ENCODE measurements at regions not wholly inside any gene's neighbourhood (a gene's known extent, or its start where the extent isn't known, plus 50 kb on each side); places are given as distances from the start of the nearest gene placed in this dataset.

DNA sequence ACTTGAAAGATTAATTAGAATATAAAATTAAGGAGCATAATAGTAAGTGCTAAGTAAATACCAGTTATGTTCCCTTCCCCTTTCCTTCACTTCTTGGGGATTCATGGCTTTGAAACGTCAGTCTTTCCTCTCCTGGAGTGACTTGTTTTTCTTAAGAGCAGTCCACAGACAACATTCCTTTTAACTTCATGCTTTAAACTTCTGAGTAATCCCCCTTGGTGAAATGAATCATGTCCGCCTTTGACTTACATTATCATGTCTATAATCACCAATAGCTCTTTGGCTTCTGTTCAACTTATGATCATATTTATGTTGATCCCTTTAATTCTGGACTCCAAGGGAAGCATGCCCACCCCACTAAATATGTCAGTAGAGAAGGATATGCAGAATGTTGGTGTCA lies 1012.1 kb upstream of the SLIT2 start:
- Histone ChIP-seq H3K4me3 (no peak overlapping the region), H3K36me3 (no peaks in the 10 kb centered on the region), H3K27ac (no peak overlapping the region), H3K9me3 (no peaks in the 10 kb centered on the region), H3K4me1 (no peaks in the 10 kb centered on the region), H3K27me3 (no peaks in the 10 kb centered on the region)
- TF ChIP-seq POLR2A (IDR thresholded peaks at IDR 0.05) = no peak
- TF ChIP-seq, protein P1, sequence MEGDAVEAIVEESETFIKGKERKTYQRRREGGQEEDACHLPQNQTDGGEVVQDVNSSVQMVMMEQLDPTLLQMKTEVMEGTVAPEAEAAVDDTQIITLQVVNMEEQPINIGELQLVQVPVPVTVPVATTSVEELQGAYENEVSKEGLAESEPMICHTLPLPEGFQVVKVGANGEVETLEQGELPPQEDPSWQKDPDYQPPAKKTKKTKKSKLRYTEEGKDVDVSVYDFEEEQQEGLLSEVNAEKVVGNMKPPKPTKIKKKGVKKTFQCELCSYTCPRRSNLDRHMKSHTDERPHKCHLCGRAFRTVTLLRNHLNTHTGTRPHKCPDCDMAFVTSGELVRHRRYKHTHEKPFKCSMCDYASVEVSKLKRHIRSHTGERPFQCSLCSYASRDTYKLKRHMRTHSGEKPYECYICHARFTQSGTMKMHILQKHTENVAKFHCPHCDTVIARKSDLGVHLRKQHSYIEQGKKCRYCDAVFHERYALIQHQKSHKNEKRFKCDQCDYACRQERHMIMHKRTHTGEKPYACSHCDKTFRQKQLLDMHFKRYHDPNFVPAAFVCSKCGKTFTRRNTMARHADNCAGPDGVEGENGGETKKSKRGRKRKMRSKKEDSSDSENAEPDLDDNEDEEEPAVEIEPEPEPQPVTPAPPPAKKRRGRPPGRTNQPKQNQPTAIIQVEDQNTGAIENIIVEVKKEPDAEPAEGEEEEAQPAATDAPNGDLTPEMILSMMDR (IDR thresholded peaks at IDR 0.05 in 4 of 5, conservative IDR thresholded peaks at IDR 0.05 in 1 of 5) = no peak
- in situ Hi-C loops (cut with MboI; ENCODE audit: low sequenced_read_pairs in 4 of 4) = no loop called here
- no peak for DNase-seq
- intact Hi-C loops (cut with DNase I; ENCODE audit: low total_unique reads) = no loop called here
- no peak for ATAC-seq

DNA sequence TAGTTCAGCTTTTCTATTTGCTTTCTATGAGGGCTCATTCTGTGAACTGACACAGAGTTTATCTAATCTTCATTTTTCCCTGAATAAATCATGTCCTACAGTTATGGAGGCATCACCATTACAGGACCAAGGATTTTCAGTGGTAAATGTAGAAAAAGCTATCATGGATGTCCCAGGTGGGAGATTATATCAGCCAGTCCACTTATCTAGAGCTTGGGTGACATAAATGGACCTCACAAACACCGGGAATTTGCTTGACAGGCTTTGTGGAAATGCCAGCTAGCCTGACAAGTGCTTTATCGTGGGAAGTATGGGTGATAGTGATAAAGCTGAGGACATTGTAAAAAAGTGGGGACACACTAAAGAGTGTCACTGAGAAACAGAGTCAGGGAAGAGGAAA lies 1015.2 kb upstream of the SLIT2 start:
- no peaks in the 10 kb centered on the region for H3K27me3 ChIP-seq
- no peak for ATAC-seq
- H3K36me3 ChIP-seq = no peaks in the 10 kb centered on the region
- no peak overlapping the region for H3K4me3 ChIP-seq
- DNase-seq = no peak
- in situ Hi-C loops (cut with MboI; ENCODE audit: low sequenced_read_pairs in 4 of 4) = no loop called here
- no peaks in the 10 kb centered on the region for H3K4me1 ChIP-seq
- TF ChIP-seq, protein P1 (IDR thresholded peaks at IDR 0.05 in 4 of 5, conservative IDR thresholded peaks at IDR 0.05 in 1 of 5) = no peak
- no peak overlapping the region for H3K27ac ChIP-seq
- H3K9me3 ChIP-seq = no peaks in the 10 kb centered on the region
- intact Hi-C loops (cut with DNase I; ENCODE audit: low total_unique reads) = no loop called here

DNA sequence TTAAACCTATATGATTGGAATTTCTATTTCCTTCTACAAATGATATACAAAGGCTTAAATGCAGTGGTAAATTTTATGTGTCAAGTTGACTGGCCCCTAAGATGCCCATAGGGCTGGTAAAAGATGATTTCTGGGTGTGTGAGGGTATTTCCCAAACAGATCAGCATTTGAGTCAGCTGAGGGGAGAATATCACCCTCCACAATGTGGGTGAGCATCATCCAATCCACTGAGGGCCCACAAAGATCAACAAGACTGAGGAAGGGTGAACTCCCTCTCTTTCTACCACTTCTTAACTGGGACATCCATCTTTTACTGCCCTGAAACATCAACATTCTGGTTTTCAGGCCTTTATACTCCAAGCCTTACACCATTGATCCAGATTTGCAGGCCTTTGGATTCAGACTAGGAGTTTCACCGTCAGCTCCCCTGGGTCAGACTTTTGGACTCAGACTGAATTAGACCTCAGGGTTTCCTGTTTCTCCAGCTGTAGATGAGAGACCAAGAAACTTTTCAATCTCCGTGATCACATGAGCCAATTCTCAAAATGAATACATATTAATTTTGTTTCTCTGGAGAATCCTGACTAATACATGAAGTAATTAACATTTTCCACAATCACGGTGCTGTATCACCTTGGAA lies 1020.7 kb upstream of the SLIT2 start:
- no peak for ATAC-seq
- Histone ChIP-seq H3K27ac (no peak overlapping the region), H3K4me3 (no peak overlapping the region), H3K9me3 (no peaks in the 10 kb centered on the region), H3K36me3 (no peaks in the 10 kb centered on the region), H3K27me3 (no peaks in the 10 kb centered on the region), H3K4me1 (no peaks in the 10 kb centered on the region)
- no peak for DNase-seq
- intact Hi-C loops (cut with DNase I; ENCODE audit: low total_unique reads) = no loop called here
- no peak for TF ChIP-seq POLR2A (IDR thresholded peaks at IDR 0.05)
- TF ChIP-seq, protein P1 (IDR thresholded peaks at IDR 0.05 in 4 of 5, conservative IDR thresholded peaks at IDR 0.05 in 1 of 5) = no peak
- in situ Hi-C loops (cut with MboI; ENCODE audit: low sequenced_read_pairs in 4 of 4) = no loop called here

GRCh38 chr4:19227701-19228100 lies 1024.0 kb upstream of the SLIT2 start:
- TF ChIP-seq, protein P1 (IDR thresholded peaks at IDR 0.05 in 4 of 5, conservative IDR thresholded peaks at IDR 0.05 in 1 of 5) = no peak
- TF ChIP-seq POLR2A (IDR thresholded peaks at IDR 0.05) = no peak
- Histone ChIP-seq H3K36me3 (no peaks in the 10 kb centered on the region), H3K9me3 (no peaks in the 10 kb centered on the region), H3K4me3 (no peak overlapping the region), H3K27me3 (no peaks in the 10 kb centered on the region), H3K4me1 (no peaks in the 10 kb centered on the region), H3K27ac (no peak overlapping the region)
- DNase-seq (no peak), ATAC-seq (no peak)
- intact Hi-C loops (cut with DNase I; ENCODE audit: low total_unique reads) (no loop called here), in situ Hi-C loops (cut with MboI; ENCODE audit: low sequenced_read_pairs in 4 of 4) (no loop called here)

GRCh38 chr4:19224820-19225219 lies 1026.9 kb upstream of the SLIT2 start:
- intact Hi-C loops (cut with DNase I; ENCODE audit: low total_unique reads) (loop anchor here (5.0 kb wide), 1 partner anchor 1457 kb away; no protein-coding TSS in a partner anchor), in situ Hi-C loops (cut with MboI; ENCODE audit: low sequenced_read_pairs in 4 of 4) (no loop called here)
- no peak for TF ChIP-seq POLR2A (IDR thresholded peaks at IDR 0.05)
- TF ChIP-seq, protein P1 (IDR thresholded peaks at IDR 0.05 in 4 of 5, conservative IDR thresholded peaks at IDR 0.05 in 1 of 5) = peak in 1 of 5 experiments; percentile 14
- no peak for ATAC-seq
- Histone ChIP-seq H3K9me3 (no peaks in the 10 kb centered on the region), H3K4me1 (no peaks in the 10 kb centered on the region), H3K27me3 (no peaks in the 10 kb centered on the region), H3K4me3 (no peak overlapping the region), H3K36me3 (no peaks in the 10 kb centered on the region), H3K27ac (no peak overlapping the region)
- no peak for DNase-seq

Data from gastrocnemius medialis (tissue), 4 donors.